GM21723 (cell line): ENCODE measurements at regions not wholly inside any gene's neighbourhood (a gene's known extent, or its start where the extent isn't known, plus 50 kb on each side); places are given as distances from the start of the nearest gene placed in this dataset.
"Not testable (repeated sequence)": the region's sequence is repeated elsewhere in the genome, so short reads cannot be mapped to it uniquely, and the experiment has no call there.

ENCODE experiments used
- ATAC-seq: cut with Tn5 transposase; IDR thresholded peaks from one replicate; pipeline ENCODE4 v1.9.1; 2021; ENCODE audit warnings: mild to moderate bottlenecking, moderate library complexity; ENCODE audit not compliant: unreplicated experiment

GRCh38 chr7:113267271-113267670, 148.9 kb upstream of the SMIM30 start:
- ATAC-seq = no peak

- ATAC-seq = no peak
Observed at GRCh38 chr7:113263749-113264148, 145.4 kb upstream of the SMIM30 start.

DNA sequence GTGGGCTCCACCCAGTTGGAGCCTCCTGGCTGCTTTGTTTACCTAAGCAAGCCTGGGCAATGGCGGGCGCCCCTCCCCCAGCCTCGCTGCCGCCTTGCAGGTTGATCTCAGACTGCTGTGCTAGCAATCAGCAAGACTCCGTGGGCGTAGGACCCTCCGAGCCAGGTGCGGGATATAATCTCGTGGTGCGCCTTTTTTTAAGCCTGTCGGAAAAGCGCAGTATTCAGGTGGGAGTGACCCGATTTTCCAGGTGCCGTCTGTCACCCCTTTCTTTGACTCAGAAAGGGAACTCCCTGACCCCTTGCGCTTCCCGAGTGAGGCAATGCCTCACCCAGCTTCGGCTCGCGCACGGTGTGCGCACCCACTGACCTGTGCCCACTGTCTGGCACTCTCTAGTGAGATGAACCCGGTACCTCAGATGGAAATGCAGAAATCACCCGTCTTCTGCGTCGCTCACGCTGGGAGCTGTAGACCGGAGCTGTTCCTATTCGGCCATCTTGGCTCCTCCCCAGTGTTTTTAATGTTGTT, 144.9 kb upstream of the SMIM30 start:
- not testable (repeated sequence) for ATAC-seq

DNA sequence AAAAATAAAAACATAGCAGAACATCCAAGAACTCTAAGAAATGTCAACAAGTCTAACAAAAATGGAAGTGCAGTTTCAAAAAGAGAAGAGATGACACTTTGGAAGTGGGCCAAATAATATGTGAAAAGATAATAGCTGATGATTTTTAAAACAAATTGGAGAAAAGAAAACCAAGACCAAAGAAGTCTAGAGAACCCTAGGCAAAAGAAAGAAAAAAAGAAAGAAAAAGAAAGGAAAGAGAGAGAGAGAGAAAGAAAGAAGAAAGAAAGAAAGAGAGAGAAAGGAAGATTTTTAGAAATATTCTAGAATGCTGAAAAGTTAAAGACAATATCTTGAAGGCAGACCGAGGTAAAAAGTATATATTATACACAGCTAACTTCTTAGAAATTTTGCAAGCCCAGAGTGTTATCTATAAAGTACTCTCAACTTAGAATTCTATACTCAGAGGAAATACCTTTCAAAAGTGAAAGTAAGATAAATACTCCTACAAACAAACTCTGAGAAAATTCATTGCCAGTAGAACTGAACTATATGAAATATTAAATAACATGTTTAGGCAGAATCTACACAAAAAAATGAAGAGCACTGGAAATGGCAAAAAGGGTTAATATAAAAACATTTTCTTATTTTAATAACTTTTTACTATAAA, 138.7 kb upstream of the SMIM30 start:
- ATAC-seq = no peak

DNA sequence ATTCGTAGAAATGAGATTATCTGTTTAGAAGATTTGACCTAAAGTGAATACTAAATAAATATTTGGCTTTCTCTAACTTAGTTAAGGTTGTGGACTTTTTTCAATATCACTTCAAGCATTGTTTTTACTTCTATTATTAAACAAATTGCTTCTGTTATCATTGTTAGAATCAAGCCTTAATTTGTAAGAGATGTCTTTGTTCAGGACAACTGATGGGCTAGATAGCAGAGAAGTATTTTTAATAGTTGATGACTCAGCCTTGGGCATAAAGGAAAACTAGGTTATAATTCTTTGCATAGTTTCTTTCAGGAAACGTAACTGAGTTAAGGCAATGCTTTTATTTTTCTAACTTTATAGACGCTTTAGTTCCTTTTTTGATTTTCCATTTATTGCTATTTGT, 128.8 kb upstream of the SMIM30 start:
- no peak for ATAC-seq

GRCh38 chr7:113246738-113247137, 128.4 kb upstream of the SMIM30 start:
- no peak for ATAC-seq

DNA sequence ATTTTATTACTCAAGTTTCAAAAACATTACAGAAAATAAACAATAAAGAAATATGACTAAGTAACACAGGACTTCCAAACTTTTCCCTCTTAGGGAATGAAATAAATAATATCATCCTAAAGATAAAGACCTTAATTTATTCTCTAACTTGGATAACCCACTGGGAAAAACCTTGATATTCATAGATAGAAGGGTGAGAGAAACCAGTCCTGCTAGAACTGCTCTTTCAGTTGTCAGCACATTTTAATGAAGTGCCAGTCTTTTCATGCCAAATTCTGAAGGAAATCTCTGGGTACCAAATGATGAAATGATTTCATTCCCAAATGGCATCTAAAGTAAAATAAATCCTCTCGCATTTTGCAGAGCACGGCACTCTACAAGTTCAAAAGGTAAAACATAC, 114.5 kb upstream of the SMIM30 start:
- no peak for ATAC-seq

DNA sequence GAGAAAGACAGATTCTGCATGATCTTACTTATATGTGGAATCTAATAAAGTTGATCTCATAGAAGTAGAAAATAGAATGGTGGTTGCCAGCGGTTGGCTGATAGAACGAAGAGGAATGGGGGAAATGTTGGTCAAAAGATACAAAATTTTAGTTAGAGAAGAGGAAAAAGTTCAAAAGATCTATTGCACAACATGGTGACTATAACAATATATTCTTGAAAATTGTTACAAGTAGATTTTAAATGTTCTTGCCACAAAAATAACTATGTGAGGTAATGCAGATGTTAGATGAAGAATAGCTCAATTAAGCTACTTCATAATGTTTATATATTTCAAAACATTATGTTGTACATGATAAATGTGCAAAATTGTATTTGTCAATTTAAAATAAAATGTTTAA, 112.3 kb upstream of the SMIM30 start:
- ATAC-seq = no peak

DNA sequence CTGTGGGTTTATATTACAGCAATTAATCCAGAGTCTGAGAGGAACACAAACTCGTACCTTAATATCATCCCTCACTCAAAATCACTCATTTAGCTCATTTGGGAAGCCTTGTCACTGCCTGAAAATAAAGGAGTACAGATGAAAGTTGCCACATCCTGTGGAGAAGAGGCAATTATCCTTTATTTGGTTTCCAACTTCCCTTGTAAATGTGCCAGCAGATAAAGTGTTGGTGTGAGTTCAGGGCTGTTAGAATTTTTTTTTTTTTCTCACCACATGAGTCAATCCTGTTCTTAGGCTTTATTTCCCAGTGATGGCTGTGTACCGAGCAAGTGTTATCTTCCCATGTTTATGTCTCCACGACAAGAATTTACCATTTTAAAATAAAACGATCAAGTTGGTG, 99.0 kb upstream of the SMIM30 start:
- ATAC-seq = no peak

GRCh38 chr7:113216038-113216437, 97.7 kb upstream of the SMIM30 start:
- no peak for ATAC-seq

GRCh38 chr7:113209449-113210203, 91.3 kb upstream of the SMIM30 start:
- no peak for ATAC-seq

DNA sequence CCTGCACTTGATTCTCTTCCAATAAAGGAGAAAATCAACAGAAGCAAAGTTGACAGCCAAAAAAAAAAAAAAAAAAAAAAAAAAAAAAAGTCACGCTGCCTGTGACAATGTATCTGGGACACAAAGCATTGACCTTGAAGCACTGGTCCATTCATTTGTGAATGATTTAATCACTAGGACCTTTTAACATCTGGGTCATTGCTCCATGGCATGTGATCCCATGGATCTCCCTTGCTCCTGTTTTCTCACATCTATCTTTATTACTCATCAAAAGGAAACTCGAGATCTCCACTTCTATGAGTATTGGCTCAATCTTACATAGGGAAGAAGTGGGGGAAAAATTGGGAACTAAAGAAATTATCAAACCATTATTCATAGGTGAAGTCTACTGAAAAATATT, 89.6 kb upstream of the SMIM30 start:
- no peak for ATAC-seq

DNA sequence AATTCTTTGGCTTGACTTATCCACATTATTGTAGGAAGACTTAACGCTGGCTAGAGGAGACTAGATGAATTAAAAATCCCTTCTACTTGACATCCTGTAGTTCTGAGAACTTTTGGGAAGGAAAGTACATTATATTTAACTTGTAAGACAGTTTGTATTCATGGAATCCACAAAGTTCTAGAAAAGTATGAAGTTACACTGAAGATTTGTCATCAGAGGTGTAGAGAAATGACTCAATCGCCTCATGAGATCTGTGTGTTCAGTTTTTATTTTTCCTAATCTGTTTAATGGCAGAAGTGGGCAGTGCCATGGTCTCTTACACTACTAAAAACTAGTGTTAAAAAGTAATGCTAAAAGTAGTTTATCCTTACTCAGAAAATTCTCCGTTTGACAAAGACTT, 89.1 kb upstream of the SMIM30 start:
- ATAC-seq = no peak

- ATAC-seq = no peak
Observed at GRCh38 chr7:113204415-113204814, 86.1 kb upstream of the SMIM30 start.

- no peak for ATAC-seq
Observed at GRCh38 chr7:113202284-113202683, 83.9 kb upstream of the SMIM30 start.

- ATAC-seq = no peak
Observed at GRCh38 chr7:113200281-113200680, 81.9 kb upstream of the SMIM30 start.

DNA sequence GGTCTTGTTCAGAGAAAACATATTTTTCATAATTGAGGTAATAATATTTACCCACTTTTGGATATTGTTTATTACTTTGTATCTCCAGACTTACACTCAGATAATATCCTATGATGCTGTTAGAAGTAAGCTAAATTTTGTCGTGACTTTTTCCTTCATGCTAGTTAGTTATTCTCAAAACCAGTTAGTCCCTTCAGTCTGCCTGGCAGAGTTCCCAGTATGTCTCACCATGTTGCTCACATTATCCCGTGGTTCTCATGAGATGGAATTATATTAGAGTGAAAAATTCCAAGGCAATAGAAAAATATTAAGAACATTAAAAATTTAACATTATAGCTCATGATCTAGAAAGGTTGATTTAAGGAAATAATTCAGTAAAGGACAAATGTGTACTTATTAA, 81.5 kb upstream of the SMIM30 start:
- no peak for ATAC-seq

- no peak for ATAC-seq
Observed at GRCh38 chr7:113199136-113199535, 80.8 kb upstream of the SMIM30 start.

DNA sequence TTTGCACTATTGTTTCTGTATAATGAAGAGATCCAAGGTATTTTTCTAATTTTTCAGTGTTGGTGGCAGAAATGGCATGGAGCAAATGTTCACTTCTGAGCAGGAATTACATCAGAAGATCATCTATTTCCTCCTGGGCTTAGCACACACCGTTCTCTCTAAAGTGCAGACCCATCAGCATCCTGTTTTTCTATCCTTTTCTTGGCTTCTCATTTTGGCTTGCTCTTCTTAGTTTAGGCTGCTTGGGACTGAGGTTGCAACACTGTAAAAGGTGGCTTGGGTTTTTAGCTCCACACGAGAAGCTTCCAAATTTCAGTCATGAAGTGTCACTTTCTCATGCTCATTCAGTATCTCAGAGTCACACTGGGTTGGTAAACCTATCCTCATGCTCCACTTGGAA, 79.9 kb upstream of the SMIM30 start:
- ATAC-seq = no peak

- ATAC-seq = no peak
Observed at GRCh38 chr7:113197274-113197673, 78.9 kb upstream of the SMIM30 start.

DNA sequence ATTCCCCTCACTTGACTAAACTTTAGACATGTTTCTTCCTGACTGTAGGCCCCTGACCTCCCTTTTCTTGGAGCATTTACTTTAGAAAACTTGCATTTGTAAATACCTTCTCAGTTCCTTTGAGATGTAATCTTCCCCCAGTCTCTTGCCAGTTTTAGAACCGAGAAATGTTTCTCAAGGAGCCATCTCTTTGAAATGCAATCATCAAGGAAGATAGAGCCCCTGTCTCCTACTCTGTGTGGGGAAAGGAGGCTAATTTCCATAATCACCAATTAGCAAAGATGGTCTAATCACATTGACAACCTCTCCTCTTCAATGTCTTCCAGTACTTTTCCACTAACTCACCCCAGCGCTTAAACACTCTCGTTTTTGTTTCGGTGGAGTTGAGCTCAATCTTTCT, 70.0 kb upstream of the SMIM30 start:
- no peak for ATAC-seq

GRCh38 chr7:113179313-113179712, 61.0 kb upstream of the SMIM30 start:
- ATAC-seq = no peak
